T47D (cell line): ENCODE measurements at regions not wholly inside any gene's neighbourhood (a gene's known extent, or its start where the extent isn't known, plus 50 kb on each side); places are given as distances from the start of the nearest gene placed in this dataset.
A peak's percentile ranks its signal among the peaks of the same experiment; 100 is the strongest.
"Not testable (repeated sequence)": the region's sequence is repeated elsewhere in the genome, so short reads cannot be mapped to it uniquely, and the experiment has no call there.

Source experiments
- DNase-seq, 2 experiments: peaks; one replicate each; pipeline versions ENCODE4 v3.0.0 to v3.0.0-alpha.2; 2011 to 2012; ENCODE audit warnings: low read depth in 1 of 2, low spot score in 1 of 2
- JUND ChIP-seq: IDR thresholded peaks from 2 replicates; pipeline ENCODE4 v1.6.1; 2012; ENCODE audit warnings: low read depth
- in situ Hi-C: cut with HindIII; loops from 2 replicates; pipeline ENCODE4 v1.10.0; 2016; ENCODE audit warnings: low sequenced_read_pairs, low pct_unique_long_range_greater_than_20kb

DNA sequence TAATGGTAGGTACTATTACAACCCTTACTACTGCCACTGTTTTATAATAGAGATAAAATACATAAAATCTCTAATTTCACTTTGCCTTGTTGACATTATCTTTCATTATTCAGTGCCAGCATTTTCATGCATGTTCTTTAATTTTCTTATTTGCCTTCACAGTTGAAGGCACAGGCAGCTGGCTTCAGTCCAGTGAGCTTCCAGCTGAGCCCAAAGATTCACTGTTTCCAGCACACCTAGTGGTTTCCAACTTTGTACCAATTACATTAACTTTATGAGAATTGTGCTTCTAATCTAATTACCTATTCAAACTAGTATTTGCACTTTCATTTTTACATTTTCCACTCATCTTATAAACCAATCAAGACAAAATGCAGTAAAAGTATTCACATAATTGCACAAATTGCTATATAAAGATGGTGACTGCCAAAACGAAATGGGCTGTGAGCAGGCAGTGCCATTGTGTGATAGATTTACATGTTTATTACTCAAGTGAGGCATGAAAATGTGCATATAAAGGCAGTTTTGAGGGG is 228.3 kb downstream of the MFSD1 start:
- no peak for TF ChIP-seq JUND
- DNase-seq: peak in 1 of 2 experiments; percentile 20
- in situ Hi-C loops: no loop called here

- peak; percentile 80 for TF ChIP-seq JUND
- in situ Hi-C loops: no loop called here
- peak in 1 of 2 experiments; percentile 21 for DNase-seq
Measured at GRCh38 chr3:159030886-159031679, 229.2 kb downstream of the MFSD1 start.

DNA sequence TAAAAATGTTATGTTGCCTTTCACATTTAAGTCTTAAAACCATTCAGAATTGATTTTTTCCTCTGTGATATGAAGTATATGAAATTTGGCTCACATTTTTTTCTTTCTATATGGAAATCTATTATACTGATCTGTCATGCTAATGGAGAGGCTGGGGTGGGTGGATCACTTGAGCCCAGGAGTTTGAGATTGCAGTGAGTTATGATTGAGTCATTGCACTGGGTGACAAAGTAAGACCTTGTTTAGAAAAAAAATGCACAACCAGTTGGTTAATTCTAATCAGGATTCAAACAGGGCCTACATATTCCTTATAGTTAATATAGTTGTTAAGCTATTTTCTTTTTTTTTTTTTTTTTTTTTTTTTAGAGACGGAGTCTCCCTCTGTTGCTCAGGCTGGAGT is 230.5 kb downstream of the MFSD1 start:
- in situ Hi-C loops: no loop called here

GRCh38 chr3:159038405-159038804 is 236.6 kb downstream of the MFSD1 start:
- in situ Hi-C loops: no loop called here
- no peak for DNase-seq
- no peak for TF ChIP-seq JUND

More for the DNA sequence above, 230.5 kb downstream of the MFSD1 start:
- no peak for TF ChIP-seq JUND
- DNase-seq: no peak

DNA sequence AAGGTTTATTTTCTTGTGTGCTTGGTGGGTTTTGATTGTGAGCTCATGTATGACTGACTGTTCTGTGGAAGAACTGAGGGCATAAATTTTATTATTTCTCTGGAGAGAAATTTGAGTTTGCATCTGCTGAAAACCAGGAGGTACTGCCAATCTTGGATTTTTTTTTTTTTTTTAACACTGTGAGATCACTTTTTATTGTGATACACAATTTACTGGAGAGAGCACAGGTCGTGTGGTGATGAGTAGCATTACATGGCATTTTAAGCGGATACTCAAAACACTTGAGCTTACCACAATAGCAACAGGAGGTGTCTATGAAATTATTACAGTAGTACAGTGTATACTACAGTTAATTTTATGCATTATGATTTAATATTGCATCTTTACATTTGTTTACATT is 237.4 kb downstream of the MFSD1 start:
- no peak for DNase-seq
- in situ Hi-C loops: no loop called here
- TF ChIP-seq JUND: no peak

- peak in 1 of 2 experiments; percentile 81 for DNase-seq
- in situ Hi-C loops: no loop called here
- peak; percentile 47; the same call in 1 of the 2 replicates for TF ChIP-seq JUND
Measured at GRCh38 chr3:159045279-159045885, 243.5 kb downstream of the MFSD1 start.

DNA sequence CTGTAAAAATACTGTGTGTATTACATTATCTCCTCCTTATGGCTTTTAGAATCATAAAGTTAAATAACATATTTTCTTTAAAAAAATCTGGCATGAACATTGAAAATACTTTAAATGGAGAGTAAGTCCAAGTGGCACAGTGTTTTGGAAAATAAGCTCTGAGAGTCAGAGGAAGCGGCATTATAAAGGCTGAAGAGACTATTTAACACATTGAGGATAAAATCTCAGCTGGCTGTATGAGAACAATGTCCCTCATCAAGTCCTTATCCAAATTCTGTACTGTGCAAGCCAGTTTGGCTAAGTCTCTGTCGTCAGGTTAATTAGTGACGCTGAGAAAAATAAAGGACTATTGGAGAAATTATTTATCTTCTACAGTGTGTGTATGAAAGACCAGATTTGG is 245.5 kb downstream of the MFSD1 start:
- no peak for TF ChIP-seq JUND
- no peak for DNase-seq
- in situ Hi-C loops: no loop called here

DNA sequence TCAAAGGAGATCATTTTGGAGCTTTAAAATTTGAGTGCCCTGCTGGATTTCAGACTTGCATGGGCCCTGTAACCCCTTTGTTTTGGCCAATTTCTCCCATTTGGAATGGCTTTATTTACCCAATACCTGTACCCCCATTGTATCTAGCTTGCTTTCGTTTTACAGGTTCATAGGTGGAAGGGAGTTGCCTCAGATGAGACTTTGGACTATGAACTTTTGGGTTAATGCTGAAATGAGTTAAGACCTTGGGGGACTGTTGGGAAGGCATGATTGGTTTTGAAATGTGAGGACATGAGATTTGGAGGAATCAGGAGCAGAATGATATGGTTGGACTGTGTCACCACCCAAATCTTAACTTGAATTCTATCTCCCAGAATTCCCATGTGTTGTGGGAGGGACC is 250.6 kb downstream of the MFSD1 start:
- in situ Hi-C loops, DNase-seq: not testable (repeated sequence)

- TF ChIP-seq JUND: no peak
- in situ Hi-C loops: no loop called here
- no peak for DNase-seq
Measured at GRCh38 chr3:159057621-159058020, 255.8 kb downstream of the MFSD1 start.

GRCh38 chr3:159058859-159059258 is 257.0 kb downstream of the MFSD1 start:
- in situ Hi-C loops: no loop called here
- DNase-seq: no peak
- no peak for TF ChIP-seq JUND

DNA sequence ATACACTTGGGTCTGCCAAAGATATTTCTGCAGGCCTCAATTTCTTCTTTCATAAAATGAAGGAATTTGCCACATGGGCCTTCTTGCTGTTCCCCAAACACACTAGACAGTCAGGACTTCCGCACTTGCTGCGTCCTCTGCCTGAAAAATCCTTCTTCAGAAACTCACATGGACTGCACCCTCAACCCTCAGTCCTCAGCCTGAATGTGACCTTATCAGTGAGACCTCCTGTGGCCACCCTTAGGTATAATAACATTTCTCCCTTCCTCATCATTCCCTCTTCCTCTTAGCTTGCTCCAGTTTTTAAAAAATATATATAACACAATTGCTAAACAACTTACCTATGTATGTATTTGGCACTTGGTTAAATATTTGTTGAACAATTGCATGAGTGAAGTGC is 257.5 kb downstream of the MFSD1 start:
- DNase-seq: no peak
- in situ Hi-C loops: no loop called here
- TF ChIP-seq JUND: no peak

- in situ Hi-C loops: no loop called here
- no peak for TF ChIP-seq JUND
- no peak for DNase-seq
Measured at GRCh38 chr3:159062734-159063410, 261.0 kb downstream of the MFSD1 start.

- in situ Hi-C loops: no loop called here
- DNase-seq: no peak
- no peak for TF ChIP-seq JUND
Measured at GRCh38 chr3:159069091-159069490, 267.2 kb downstream of the MFSD1 start, which contains the start of gene IQCJ. Gene IQCJ, plus strand, starts transcription at chr3:159069319.
